ENCODE measurements at regions not wholly inside any gene's neighbourhood (a gene's known extent, or its start where the extent isn't known, plus 50 kb on each side); places are given as distances from the start of the nearest gene placed in this dataset.

DNA sequence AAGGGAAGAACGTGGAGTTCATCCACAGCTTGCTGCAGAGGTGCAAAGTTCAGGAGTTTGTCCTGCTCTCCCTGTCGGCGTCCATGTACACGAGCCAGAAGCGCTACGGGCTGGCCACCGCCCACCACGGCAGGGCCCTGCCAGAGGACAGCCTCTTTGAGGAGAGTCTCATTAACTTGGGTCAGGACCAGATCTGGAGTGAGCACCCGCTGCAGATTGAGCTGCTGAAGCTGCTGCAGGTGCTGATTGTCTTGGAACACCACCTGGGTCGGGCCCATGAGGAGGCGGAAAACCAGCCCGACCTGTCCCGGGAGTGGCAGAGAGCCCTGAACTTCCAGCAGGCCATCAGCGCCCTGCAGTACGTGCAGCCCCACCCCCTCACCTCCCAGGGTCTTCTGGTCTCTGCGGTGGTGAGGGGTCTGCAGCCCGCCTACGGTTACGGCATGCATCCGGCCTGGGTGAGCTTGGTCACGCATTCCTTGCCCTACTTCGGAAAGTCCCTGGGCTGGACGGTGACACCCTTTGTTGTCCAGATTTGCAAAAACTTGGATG lies 73.8 kb upstream of the MORC3 start:
- Histone ChIP-seq H3K4me2 (ENCODE audit: low read length) (no peak overlapping the region), H3K36me3 (ENCODE audit: control insufficient read depth, low read length) (no peaks in the 10 kb centered on the region), H4K20me1 (ENCODE audit: control insufficient read depth, insufficient read depth, low read depth, low read length) (no peaks in the 10 kb centered on the region), H3K4me1 (ENCODE audit: control insufficient read depth, low read length) (no peaks in the 10 kb centered on the region), H3F3A (ENCODE audit: control insufficient read depth, insufficient read depth) (no peaks in the 10 kb centered on the region), H3K9me2 (replicated peaks; ENCODE audit: control insufficient read depth, low read length) (no peaks in the 10 kb centered on the region), H3K4me3 (ENCODE audit: low read length) (no peak overlapping the region), H3K9me3 (ENCODE audit: control insufficient read depth, insufficient read depth, low read length) (no peaks in the 10 kb centered on the region), H3K27me3 (ENCODE audit: control insufficient read depth, low read length) (no peaks in the 10 kb centered on the region), H3K79me2 (ENCODE audit: control insufficient read depth, low read length) (no peaks in the 10 kb centered on the region), H3K27ac (ENCODE audit: low read depth, low read length) (no peak overlapping the region)
- no peak for TF ChIP-seq EZH2phosphoT487 (IDR thresholded peaks at IDR 0.05; ENCODE audit: borderline replicate concordance, low read length)

DNA sequence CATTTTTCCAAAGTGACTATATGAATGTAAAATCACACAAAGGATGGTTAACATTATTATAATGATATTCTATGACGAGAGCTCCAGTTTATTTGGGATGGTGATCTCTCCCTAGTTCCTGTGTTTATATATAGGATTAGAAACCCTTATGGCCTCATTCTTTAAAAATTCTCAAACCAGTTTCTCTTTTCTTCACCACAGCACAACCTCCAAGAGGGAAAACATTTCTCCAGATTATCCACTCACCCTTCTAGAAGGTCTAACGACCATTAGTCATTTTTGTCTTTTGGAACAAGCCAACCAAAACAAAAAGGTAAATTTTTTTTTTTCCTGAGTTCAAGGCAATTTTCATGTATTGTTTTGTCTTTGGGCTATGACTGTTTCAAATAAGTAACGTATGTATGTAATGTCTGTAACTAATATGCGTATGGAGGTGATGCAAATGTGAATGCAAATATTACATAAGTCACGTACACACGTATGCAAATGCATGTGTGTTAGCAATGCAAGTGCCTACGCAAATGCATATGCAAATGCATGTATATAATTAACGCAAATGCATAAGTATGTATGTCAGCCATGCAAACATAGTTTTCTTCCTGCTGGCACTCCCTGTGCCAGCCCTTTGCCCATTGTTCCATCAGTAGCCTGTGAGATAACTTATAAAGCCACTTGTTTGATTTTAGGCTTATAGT lies 72.5 kb upstream of the MORC3 start:
- no peak overlapping the region for H3K4me3 ChIP-seq (ENCODE audit: low read length)
- H3K9me2 ChIP-seq (replicated peaks; ENCODE audit: control insufficient read depth, low read length) = no peaks in the 10 kb centered on the region
- H3K79me2 ChIP-seq (ENCODE audit: control insufficient read depth, low read length) = no peaks in the 10 kb centered on the region
- no peaks in the 10 kb centered on the region for H3F3A ChIP-seq (ENCODE audit: control insufficient read depth, insufficient read depth)
- H3K27ac ChIP-seq (ENCODE audit: low read depth, low read length) = no peak overlapping the region
- H3K4me2 ChIP-seq (ENCODE audit: low read length) = no peak overlapping the region
- TF ChIP-seq, protein P1, sequence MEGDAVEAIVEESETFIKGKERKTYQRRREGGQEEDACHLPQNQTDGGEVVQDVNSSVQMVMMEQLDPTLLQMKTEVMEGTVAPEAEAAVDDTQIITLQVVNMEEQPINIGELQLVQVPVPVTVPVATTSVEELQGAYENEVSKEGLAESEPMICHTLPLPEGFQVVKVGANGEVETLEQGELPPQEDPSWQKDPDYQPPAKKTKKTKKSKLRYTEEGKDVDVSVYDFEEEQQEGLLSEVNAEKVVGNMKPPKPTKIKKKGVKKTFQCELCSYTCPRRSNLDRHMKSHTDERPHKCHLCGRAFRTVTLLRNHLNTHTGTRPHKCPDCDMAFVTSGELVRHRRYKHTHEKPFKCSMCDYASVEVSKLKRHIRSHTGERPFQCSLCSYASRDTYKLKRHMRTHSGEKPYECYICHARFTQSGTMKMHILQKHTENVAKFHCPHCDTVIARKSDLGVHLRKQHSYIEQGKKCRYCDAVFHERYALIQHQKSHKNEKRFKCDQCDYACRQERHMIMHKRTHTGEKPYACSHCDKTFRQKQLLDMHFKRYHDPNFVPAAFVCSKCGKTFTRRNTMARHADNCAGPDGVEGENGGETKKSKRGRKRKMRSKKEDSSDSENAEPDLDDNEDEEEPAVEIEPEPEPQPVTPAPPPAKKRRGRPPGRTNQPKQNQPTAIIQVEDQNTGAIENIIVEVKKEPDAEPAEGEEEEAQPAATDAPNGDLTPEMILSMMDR (IDR thresholded peaks at IDR 0.05; ENCODE audit: low read depth, low read length, poor library complexity, severe bottlenecking) = no peak
- no peak for TF ChIP-seq EZH2phosphoT487 (IDR thresholded peaks at IDR 0.05; ENCODE audit: borderline replicate concordance, low read length)
- H3K27me3 ChIP-seq (ENCODE audit: control insufficient read depth, low read length) = no peaks in the 10 kb centered on the region
- H3K4me1 ChIP-seq (ENCODE audit: control insufficient read depth, low read length) = no peaks in the 10 kb centered on the region
- H3K9me3 ChIP-seq (ENCODE audit: control insufficient read depth, insufficient read depth, low read length) = no peaks in the 10 kb centered on the region
- no peaks in the 10 kb centered on the region for H4K20me1 ChIP-seq (ENCODE audit: control insufficient read depth, insufficient read depth, low read depth, low read length)
- H3K36me3 ChIP-seq (ENCODE audit: control insufficient read depth, low read length) = no peaks in the 10 kb centered on the region

DNA sequence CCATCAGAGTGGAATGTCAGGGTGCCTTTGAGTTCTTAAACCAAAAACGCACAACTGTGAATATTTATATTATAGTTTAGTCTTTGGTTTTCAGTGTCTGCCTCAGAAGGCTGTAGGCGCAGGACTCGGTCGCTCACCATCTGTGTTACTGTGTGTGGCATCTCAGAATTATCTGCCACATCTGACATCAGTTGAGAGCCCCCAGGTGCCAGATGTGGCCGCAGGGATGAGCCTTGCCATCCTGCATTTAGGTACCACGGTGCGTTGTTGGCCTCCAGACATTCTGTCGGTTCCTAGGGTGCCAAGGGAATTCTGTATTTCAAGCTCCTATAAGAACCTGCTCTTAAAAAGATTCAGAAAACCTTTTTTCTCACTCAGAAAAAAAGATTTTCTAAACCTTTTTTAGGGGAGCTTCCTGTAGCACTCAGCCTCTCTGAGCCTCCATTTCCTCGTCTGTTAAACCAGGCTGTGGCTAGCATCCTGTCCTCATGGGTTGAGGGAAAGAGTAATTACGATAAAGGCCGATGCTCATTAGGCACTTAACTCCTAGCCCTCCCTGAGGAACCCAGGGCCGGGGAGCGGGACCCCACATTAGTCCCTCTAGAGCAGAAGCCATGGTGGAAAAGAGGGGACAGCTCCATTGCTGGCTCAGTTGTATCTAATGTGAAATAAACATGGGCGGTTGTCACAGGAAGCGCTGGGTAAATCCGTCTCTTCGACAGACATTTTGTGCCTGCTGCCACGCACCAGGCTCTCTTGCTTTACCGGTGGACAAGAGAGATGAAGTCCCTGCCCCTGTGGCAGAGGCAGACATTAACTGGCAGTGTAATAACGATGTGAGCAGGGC lies 70.2 kb upstream of the MORC3 start:
- H3F3A ChIP-seq (ENCODE audit: control insufficient read depth, insufficient read depth) = peaks cover 5% of the 10 kb centered on the region; the same call in 1 of the 2 replicates
- no peaks in the 10 kb centered on the region for H3K79me2 ChIP-seq (ENCODE audit: control insufficient read depth, low read length)
- H3K4me1 ChIP-seq (ENCODE audit: control insufficient read depth, low read length) = peaks cover 18% of the 10 kb centered on the region
- H3K9me2 ChIP-seq (replicated peaks; ENCODE audit: control insufficient read depth, low read length) = no peaks in the 10 kb centered on the region
- no peaks in the 10 kb centered on the region for H3K36me3 ChIP-seq (ENCODE audit: control insufficient read depth, low read length)
- no peak overlapping the region for H3K4me3 ChIP-seq (ENCODE audit: low read length)
- no peaks in the 10 kb centered on the region for H4K20me1 ChIP-seq (ENCODE audit: control insufficient read depth, insufficient read depth, low read depth, low read length)
- TF ChIP-seq EZH2phosphoT487 (IDR thresholded peaks at IDR 0.05; ENCODE audit: borderline replicate concordance, low read length) = no peak
- H3K27me3 ChIP-seq (ENCODE audit: control insufficient read depth, low read length) = no peaks in the 10 kb centered on the region
- H3K4me2 ChIP-seq (ENCODE audit: low read length) = no peak overlapping the region
- H3K27ac ChIP-seq (ENCODE audit: low read depth, low read length) = no peak overlapping the region
- H3K9me3 ChIP-seq (ENCODE audit: control insufficient read depth, insufficient read depth, low read length) = no peaks in the 10 kb centered on the region

DNA sequence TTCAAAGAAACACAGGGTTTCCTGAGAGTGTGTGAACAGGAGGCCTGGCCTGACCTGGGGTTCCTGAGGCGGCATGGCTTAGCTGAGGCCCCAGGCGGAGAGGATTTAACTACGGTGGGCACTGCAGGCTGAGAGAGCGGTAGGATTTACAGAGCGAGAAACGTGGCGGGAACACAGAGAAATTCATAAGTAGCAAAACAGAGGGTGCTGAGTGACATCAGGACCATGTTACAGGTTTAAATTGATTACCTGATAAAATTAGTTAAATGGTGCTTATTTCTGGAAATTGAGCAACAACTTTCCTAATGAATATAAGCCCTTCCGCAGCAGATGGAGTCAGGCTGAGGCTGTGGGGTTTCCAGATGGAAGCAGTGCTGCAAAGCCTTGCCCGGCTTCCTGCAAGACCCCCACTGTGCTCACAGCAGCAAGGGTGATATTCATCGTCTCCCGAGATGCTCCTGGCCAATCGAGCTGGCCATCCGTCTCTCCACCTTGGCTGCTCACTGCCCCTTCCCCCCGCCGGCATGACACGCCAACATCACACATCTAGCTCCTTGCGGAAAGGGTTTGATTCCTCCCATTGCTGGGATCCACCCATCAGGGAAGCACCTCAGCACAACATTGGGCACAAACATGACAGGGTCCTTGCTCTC lies 69.4 kb upstream of the MORC3 start:
- H3K4me3 ChIP-seq (ENCODE audit: low read length) = no peak overlapping the region

More for the DNA sequence above, 69.4 kb upstream of the MORC3 start:
- no peaks in the 10 kb centered on the region for H3K36me3 ChIP-seq (ENCODE audit: control insufficient read depth, low read length)
- H3F3A ChIP-seq (ENCODE audit: control insufficient read depth, insufficient read depth) = peaks cover 11% of the 10 kb centered on the region
- no peaks in the 10 kb centered on the region for H4K20me1 ChIP-seq (ENCODE audit: control insufficient read depth, insufficient read depth, low read depth, low read length)
- H3K9me2 ChIP-seq (replicated peaks; ENCODE audit: control insufficient read depth, low read length) = no peaks in the 10 kb centered on the region
- H3K27me3 ChIP-seq (ENCODE audit: control insufficient read depth, low read length) = no peaks in the 10 kb centered on the region
- no peak for TF ChIP-seq EZH2phosphoT487 (IDR thresholded peaks at IDR 0.05; ENCODE audit: borderline replicate concordance, low read length)
- TF ChIP-seq, protein P1 (IDR thresholded peaks at IDR 0.05; ENCODE audit: low read depth, low read length, poor library complexity, severe bottlenecking) = no peak
- H3K4me1 ChIP-seq (ENCODE audit: control insufficient read depth, low read length) = peaks cover 26% of the 10 kb centered on the region
- H3K9me3 ChIP-seq (ENCODE audit: control insufficient read depth, insufficient read depth, low read length) = no peaks in the 10 kb centered on the region
- H3K79me2 ChIP-seq (ENCODE audit: control insufficient read depth, low read length) = no peaks in the 10 kb centered on the region
- H3K4me2 ChIP-seq (ENCODE audit: low read length) = no peak overlapping the region
- H3K27ac ChIP-seq (ENCODE audit: low read depth, low read length) = no peak overlapping the region
